IMR-90 (cell line): ENCODE measurements at regions not wholly inside any gene's neighbourhood (a gene's known extent, or its start where the extent isn't known, plus 50 kb on each side); places are given as distances from the start of the nearest gene placed in this dataset.

ENCODE experiments used
- ATAC-seq: fragments of 200-7000 bp; cut with Tn5 transposase; 2 replicates; pipeline ENCODE4 v1.9.1; 2020; ENCODE audit warnings: low read depth, mild to moderate bottlenecking, moderate library complexity
- BruUV-seq: library from RNA; stranded (reverse); fragments of 400-500 nt; replicated peaks from 2 replicates; lab custom pipeline; 2021; lab: Mats Ljungman, UMichigan
- CTCF ChIA-PET: fragments of 300-600 bp; formaldehyde crosslinking; extraction: SDS; loops from one replicate; lab custom pipeline; 2021; ENCODE audit warnings: antibody characterized with exemption; lab: Yijun Ruan, JAX
- POLR2A ChIA-PET: fragments of 300-600 bp; sonication (Branson Sonifier 250); formaldehyde crosslinking; loops from one replicate; lab custom pipeline; 2022; ENCODE audit warnings: antibody characterized with exemption; ENCODE audit not compliant: unreplicated experiment; lab: Charles Lee
- DNase-seq: peaks from one replicate; pipeline ENCODE4 v3.0.0; 2013
- H2AFZ ChIP-seq: replicated peaks from 2 replicates; pipeline ENCODE3; 2013; ENCODE audit warnings: low read length, mild to moderate bottlenecking; ENCODE audit not compliant: poor library complexity
- H2AK5ac ChIP-seq: 2 replicates; pipeline ENCODE4 v1.6.1; 2013; ENCODE audit warnings: low read depth, low read length, inconsistent platforms
- H2AK9ac ChIP-seq: replicated peaks from 2 replicates; pipeline ENCODE3; 2013; ENCODE audit warnings: mild to moderate bottlenecking, low read depth, low read length, moderate library complexity; ENCODE audit not compliant: poor library complexity
- H2BK120ac ChIP-seq: 2 replicates; pipeline ENCODE4 v1.6.1; 2013; ENCODE audit warnings: low read depth, low read length, inconsistent platforms
- H2BK15ac ChIP-seq: 3 replicates; pipeline ENCODE4 v1.6.1; 2013; ENCODE audit warnings: low read depth, low read length, inconsistent platforms
- H2BK20ac ChIP-seq: 2 replicates; pipeline ENCODE4 v1.6.1; 2013; ENCODE audit warnings: low read depth, mild to moderate bottlenecking, inconsistent platforms, low read length, moderate library complexity
- H2BK5ac ChIP-seq: 2 replicates; pipeline ENCODE4 v1.6.1; 2013; ENCODE audit warnings: mild to moderate bottlenecking, low read depth, low read length, inconsistent platforms; ENCODE audit not compliant: poor library complexity, severe bottlenecking
- H3K14ac ChIP-seq: replicated peaks from 2 replicates; pipeline ENCODE4 v1.6.1; 2013; ENCODE audit warnings: low read depth, low read length, inconsistent platforms
- H3K18ac ChIP-seq: 2 replicates; pipeline ENCODE4 v1.6.1; 2013; ENCODE audit warnings: low read depth, low read length, control low read depth
- H3K23ac ChIP-seq: 2 replicates; pipeline ENCODE4 v1.6.1; 2013; ENCODE audit warnings: low read depth, low read length, inconsistent platforms
- H3K27ac ChIP-seq: 2 replicates; pipeline ENCODE4 v1.5.1; 2013; ENCODE audit warnings: mild to moderate bottlenecking, control low read depth, low read length; ENCODE audit not compliant: insufficient read depth
- H3K27me3 ChIP-seq: 2 replicates; pipeline ENCODE4 v1.6.1; 2013; ENCODE audit warnings: low read length; ENCODE audit not compliant: control insufficient read depth, insufficient read depth
- H3K36me3 ChIP-seq: 2 replicates; pipeline ENCODE4 v1.6.1; 2013; ENCODE audit warnings: low read length, mixed read lengths; ENCODE audit not compliant: control insufficient read depth, insufficient read depth
- H3K4ac ChIP-seq: 2 replicates; pipeline ENCODE4 v1.6.1; 2013; ENCODE audit warnings: low read depth, low read length, inconsistent platforms
- H3K4me1 ChIP-seq: 2 replicates; pipeline ENCODE4 v1.6.1; 2013; ENCODE audit warnings: low read length, mixed read lengths; ENCODE audit not compliant: control insufficient read depth, insufficient read depth
- H3K4me2 ChIP-seq: 2 replicates; pipeline ENCODE4 v1.6.1; 2013; ENCODE audit warnings: low read depth, mild to moderate bottlenecking, control low read depth, low read length, moderate library complexity
- H3K4me3 ChIP-seq: 2 replicates; pipeline ENCODE4 v1.5.1; 2013; ENCODE audit warnings: low read depth, mild to moderate bottlenecking, control low read depth, low read length, moderate library complexity; ENCODE audit not compliant: insufficient read depth
- H3K56ac ChIP-seq: 2 replicates; pipeline ENCODE4 v1.6.1; 2013; ENCODE audit warnings: low read length, inconsistent platforms; ENCODE audit not compliant: insufficient read depth; ENCODE audit errors: extremely low read depth
- H3K79me1 ChIP-seq, 2 experiments: 2 replicates each; pipeline ENCODE4 v1.6.1; 2013; ENCODE audit warnings: low read length in 2 of 2, inconsistent platforms in 1 of 2, low read depth in 1 of 2
- H3K9ac ChIP-seq: 2 replicates; pipeline ENCODE4 v1.6.1; 2013; ENCODE audit warnings: low read depth, low read length, control low read depth
- H3K9me1 ChIP-seq: 2 replicates; pipeline ENCODE4 v1.6.1; 2013; ENCODE audit warnings: low read length, inconsistent platforms; ENCODE audit not compliant: insufficient read depth
- H3K9me3 ChIP-seq: 2 replicates; pipeline ENCODE4 v1.6.1; 2013; ENCODE audit warnings: low read length; ENCODE audit not compliant: control insufficient read depth, insufficient read depth
- H4K20me1 ChIP-seq: 2 replicates; pipeline ENCODE4 v1.6.1; 2013; ENCODE audit warnings: low read length, inconsistent platforms; ENCODE audit not compliant: insufficient read depth
- H4K5ac ChIP-seq: 2 replicates; pipeline ENCODE4 v1.6.1; 2013; ENCODE audit warnings: mild to moderate bottlenecking, low read depth, low read length, control low read depth
- H4K8ac ChIP-seq, 2 experiments: 2 replicates each; pipeline ENCODE4 v1.6.1; 2013; ENCODE audit warnings: low read depth in 2 of 2, low read length in 2 of 2, control low read depth in 1 of 2, inconsistent platforms in 1 of 2
- H4K91ac ChIP-seq: 2 replicates; pipeline ENCODE4 v1.6.1; 2013; ENCODE audit warnings: low read depth, low read length, inconsistent platforms; ENCODE audit not compliant: insufficient read depth
- MAFK ChIP-seq: IDR thresholded peaks from 2 replicates; pipeline ENCODE4 v1.6.1; 2012; ENCODE audit warnings: low read depth, low read length, improper control_type of control experiment
- POLR2A ChIP-seq: IDR thresholded peaks from 2 replicates; pipeline ENCODE4 v1.6.1; 2012; ENCODE audit warnings: mild to moderate bottlenecking, low read depth, low read length
- WGBS, 2 experiments: methylation state at CpG; one replicate each; pipeline versions ENCODE4 v1.1.5 to v1.1.7; 2013; ENCODE audit warnings: missing lambda C conversion rate in 2 of 2; ENCODE audit not compliant: insufficient read length in 1 of 2; ENCODE audit errors: extremely low coverage in 2 of 2; 5-methylcytosine and 5-hydroxymethylcytosine counted together
- dilution Hi-C: fragments of 300-500 bp; cut with HindIII; formaldehyde crosslinking; loops from one replicate; pipeline ENCODE4 v1.14.3; 2018; ENCODE audit warnings: low sequenced_read_pairs; ENCODE audit not compliant: unreplicated experiment
- in situ Hi-C: fragments of 300-500 bp; cut with MboI; formaldehyde crosslinking; loops from 3 replicates; pipeline ENCODE4 v1.14.3; 2019; ENCODE audit warnings: low sequenced_read_pairs, inconsistent platforms, mixed read lengths
- intact Hi-C: fragments of 100-400 bp; cut with micrococcal nuclease; formaldehyde crosslinking; loops from 2 replicates; pipeline ENCODE4 v1.10.0; 2022

- Histone ChIP-seq H3K23ac (no peak overlapping the region), H3K18ac (no peak overlapping the region), H4K20me1 (no peaks in the 10 kb centered on the region), H2AK9ac (no peak overlapping the region), H3K27ac (no peak overlapping the region), H2AFZ (no peak overlapping the region), H4K91ac (no peak overlapping the region), H3K79me1 (no peaks in the 10 kb centered on the region), H2BK15ac (no peak overlapping the region), H3K9ac (no peak overlapping the region), H2BK5ac (no peak overlapping the region), H3K9me1 (no peaks in the 10 kb centered on the region), H2AK5ac (no peak overlapping the region), H3K36me3 (no peaks in the 10 kb centered on the region), H3K4ac (no peak overlapping the region), H3K9me3 (no peaks in the 10 kb centered on the region; the same call in 1 of the 2 replicates), H3K14ac (no peak overlapping the region), H4K8ac (no peak overlapping the region), H4K5ac (no peak overlapping the region), H3K4me2 (no peak overlapping the region), H2BK20ac (no peak overlapping the region), H2BK120ac (no peak overlapping the region), H3K4me3 (no peak overlapping the region), H3K27me3 (peaks cover 21% of the 10 kb centered on the region), H3K4me1 (no peaks in the 10 kb centered on the region), H3K56ac (no peak overlapping the region)
- no TSS peak for BruUV-seq
- ATAC-seq = no peak
- DNase-seq = no peak
- intact Hi-C loops (no loop called here), in situ Hi-C loops (no loop called here), dilution Hi-C loops (no loop called here)
- ChIA-PET CTCF (interaction anchor here (0.6 kb wide), 1 partner anchor 46 kb away, joined by 3 read pairs; no protein-coding TSS in a partner anchor), POLR2A (interaction anchor here (0.5 kb wide), 1 partner anchor 43 kb away, joined by 3 read pairs; no protein-coding TSS in a partner anchor)
- no peak for TF ChIP-seq MAFK
- TF ChIP-seq POLR2A = no peak
- 80% methylated on average over 1 of the region's 14 CpGs; no CpG with 5 or more reads in 1 of the 2 experiments for WGBS, 2 experiments
Observed at GRCh38 chr21:34305605-34306604, 57.9 kb upstream of the KCNE2 start.
